ENCODE measurements at regions not wholly inside any gene's neighbourhood (a gene's known extent, or its start where the extent isn't known, plus 50 kb on each side); places are given as distances from the start of the nearest gene placed in this dataset.
A peak's percentile ranks its signal among the peaks of the same experiment; 100 is the strongest.
"Not testable (repeated sequence)": the region's sequence is repeated elsewhere in the genome, so short reads cannot be mapped to it uniquely, and the experiment has no call there.

DNA sequence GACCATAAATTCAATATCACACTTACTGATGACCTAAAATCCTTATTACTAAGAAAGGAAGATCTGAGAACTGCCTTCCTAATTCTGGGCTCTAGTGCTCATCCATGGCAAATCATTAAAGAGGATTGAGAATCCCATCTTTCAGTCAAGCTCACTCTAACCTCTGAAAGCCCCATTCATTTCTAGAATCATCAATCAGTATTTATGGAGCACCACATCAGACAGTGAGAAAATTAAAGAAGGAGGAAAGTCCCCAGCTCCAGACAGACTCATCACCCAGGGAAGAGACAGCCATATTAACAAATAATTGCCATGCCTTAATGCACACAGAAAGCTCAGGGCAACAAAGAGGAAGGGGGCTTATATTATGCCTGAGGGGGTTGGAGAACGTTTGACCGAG, 256.1 kb upstream of the SOX9 start:
- DNase-seq (ENCODE audit: low read depth) = no peak

DNA sequence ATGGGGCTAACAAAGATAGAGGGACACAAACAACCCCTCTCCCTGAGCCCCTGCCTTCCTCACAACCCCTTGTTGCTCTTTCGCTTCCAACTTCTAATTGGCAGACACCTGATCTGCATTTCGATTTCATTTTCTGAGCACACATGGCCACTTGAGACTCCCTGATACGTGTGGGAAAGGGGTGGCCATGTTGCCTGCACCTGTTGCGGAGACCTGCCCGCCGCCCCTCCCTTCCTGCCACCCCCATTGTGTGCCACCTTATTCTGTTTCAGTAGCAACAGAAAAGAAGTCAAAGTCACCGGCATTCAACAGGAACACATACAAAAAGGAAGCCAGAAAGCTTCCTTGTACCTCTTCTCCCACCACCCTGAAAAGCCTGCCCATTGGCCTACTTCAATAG, 254.7 kb upstream of the SOX9 start:
- DNase-seq (ENCODE audit: low read depth) = no peak

DNA sequence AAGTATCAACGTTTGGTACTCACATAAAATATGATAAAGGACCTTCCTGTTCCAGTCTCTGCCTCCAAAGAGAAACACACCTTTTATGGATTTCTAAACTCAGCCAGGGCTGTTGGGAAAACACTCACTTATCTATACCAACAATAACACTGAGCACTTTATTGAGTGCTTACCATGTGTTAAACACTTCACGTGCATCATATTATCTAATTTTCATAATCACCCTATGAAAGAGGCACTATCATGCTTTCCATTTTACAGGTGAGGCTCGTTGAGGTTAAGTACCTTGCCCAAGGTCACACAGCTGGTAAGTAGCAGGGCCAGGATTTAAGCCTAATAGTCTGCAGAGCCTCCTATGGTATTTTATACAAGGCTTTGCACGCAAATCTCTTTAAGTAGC, 251.5 kb upstream of the SOX9 start:
- DNase-seq (ENCODE audit: low read depth) = no peak

DNA sequence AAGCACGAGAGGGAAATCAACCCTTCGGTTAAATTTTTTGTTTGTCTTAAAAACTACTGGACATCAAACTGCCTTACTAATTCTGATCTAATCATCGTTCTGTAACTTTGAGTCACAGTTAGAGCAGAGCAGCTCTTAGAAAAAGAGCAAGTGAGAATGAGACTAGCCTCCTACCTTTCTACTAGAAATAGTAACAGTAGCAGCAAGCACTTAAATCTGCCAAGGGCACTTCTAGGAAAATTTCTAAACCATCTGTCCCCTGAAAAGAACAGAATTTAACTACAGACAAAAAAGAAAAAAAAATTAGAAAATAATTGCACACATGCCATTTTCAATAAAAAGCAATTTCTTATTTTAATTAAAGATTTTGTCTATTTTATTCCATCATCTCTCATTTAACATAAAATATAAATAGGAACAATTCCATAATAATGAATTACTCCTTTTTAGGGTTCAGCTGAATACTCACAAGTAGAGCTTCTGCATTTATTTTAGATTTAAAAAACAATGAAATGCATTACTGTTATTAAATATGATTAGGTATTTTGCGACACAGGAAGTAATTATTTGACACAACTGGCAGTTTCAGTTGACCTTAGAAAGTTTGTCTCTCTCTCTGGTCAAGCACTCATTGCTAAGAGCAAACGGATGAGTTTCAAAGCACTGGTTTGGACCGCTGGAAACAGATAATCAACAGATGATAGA, 250.8 kb upstream of the SOX9 start:
- DNase-seq (ENCODE audit: low read depth) = no peak

DNA sequence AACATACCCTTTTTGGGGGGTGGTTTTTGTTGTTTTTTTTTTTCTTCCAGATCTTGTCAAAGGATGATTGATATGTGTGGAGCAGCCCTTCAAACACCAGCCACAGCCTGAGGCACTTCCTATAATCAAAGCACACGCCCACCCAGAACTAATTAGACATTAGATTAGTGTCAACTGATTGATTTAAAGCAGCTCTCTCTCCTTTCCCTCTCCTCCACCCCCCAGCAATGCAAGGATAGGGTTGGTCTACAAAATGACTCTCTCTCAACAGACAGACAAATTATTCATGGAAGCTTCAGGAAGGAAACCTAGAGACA, 250.3 kb upstream of the SOX9 start:
- no peak for DNase-seq (ENCODE audit: low read depth)

DNA sequence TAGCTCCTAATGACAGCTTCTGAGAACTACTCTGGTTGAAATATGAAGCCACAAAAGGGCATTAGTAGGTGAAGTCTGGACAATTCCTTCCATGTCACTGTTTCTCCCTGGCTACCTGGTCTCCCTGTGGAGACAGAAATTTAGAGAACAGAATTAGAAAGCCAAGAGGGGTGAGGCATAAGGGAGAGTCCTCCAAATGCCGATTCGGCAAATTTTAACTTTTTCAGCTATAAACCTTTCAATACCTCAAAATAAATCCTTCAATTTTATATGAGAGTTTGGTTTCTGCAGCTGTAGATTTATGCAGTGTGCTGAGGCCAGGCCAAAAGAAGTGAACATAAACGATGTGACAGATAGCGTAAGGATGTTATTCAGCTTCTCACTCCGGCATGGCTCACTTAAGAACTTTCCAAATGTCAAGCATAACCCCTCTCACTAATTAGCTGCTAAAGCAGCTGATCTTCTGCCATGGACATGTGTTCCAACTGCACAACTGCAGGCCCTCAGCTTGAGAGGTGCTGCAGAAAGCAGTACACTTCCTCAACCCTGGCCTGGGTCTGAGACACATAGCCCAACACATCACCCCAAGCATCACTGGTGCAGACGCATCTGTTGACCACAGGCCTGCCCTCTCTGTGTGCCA, 247.9 kb upstream of the SOX9 start:
- no peak for DNase-seq (ENCODE audit: low read depth)

DNA sequence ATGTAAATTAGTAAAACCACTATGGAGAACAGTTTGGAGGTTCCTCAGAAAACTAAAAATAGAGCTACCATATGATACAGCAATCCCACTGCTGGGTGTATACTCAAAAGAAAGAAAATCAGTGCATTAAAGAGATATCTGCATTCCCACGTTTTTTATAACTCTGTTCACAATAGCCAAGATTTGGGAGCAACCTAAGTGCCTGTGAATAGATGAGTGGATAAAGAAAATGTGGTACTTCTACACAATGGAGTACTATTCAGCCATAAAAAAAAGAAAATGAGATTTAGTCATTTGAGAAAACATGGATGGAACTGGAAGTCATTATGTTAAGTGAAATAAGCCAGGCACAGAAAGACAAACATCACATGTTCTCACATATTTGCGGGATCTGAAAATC, 246.0 kb upstream of the SOX9 start:
- DNase-seq (ENCODE audit: low read depth) = not testable (repeated sequence)

DNA sequence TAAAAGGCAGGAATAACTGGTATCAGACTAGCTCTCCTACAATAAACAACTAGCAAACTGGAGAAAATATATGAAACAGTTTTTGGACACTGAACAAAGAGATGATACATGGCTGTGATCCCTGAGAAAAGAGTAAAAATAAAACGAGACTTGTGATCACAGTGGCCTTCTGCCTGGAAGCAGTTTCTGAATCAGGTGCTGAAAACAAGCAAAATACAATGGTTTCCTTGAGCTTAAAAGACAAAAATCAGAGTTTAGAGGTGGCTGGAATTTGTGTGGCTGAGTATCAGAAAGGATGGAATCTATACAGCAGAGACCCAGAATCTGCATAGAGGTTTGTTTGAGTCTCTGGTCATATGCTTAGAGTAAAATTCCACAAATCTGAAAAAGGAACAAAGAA, 242.5 kb upstream of the SOX9 start:
- no peak for DNase-seq (ENCODE audit: low read depth)

DNA sequence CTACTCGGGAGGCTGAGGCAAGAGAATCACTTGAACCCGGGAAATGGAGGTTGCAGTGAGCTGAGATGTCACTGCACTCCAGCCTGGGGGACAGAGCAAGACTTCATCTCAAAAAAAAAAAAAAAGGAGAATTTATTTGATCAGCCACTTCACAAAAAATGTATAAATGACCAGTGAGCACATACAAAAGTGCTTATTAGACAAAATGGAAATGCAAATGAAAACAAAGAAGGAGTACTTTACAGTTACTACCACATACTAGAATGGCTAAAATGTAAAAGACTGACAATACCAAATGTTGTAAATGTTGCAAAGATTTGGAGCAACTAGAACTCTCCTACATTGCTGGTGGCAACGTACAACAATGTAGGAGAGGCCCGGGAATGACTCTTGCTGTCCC, 241.8 kb upstream of the SOX9 start:
- DNase-seq (ENCODE audit: low read depth) = no peak

DNA sequence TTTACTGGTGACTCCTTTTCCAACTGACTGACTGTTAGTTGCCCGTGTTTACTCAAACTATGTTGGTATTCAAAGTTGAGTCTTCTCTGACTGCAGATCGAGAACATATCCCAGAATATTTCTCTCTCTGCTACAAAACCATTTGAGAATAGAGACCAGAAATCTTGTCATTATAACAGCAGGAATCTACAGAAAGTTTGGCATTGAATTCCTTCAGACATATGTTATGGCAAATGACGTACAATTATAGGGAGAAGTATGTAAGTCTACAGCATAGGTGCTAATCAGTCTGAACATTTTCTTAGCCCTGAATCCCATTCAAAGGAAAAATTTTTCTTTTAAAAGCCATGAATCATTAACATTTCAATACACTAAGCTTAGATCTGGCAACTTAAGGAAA, 239.8 kb upstream of the SOX9 start:
- DNase-seq (ENCODE audit: low read depth) = no peak

DNA sequence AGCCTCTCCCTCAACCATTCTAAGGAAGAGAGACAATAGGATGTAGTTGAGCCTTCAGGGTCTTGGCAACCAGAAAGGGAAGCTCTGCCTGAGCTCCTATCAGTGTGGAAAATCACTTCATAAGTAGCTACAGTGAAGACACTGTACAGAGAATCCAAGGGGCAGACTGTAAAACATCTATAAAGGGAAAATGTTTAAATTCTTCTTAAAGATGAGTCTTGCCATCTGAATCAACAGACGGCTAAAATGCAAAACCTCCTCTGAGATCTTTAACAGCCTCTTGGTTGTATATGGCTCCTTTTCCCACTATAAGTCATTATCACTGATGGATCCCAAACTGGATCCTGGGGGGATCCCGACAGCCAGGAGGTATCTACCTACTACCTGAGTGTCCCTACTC, 239.2 kb upstream of the SOX9 start:
- no peak for DNase-seq (ENCODE audit: low read depth)

DNA sequence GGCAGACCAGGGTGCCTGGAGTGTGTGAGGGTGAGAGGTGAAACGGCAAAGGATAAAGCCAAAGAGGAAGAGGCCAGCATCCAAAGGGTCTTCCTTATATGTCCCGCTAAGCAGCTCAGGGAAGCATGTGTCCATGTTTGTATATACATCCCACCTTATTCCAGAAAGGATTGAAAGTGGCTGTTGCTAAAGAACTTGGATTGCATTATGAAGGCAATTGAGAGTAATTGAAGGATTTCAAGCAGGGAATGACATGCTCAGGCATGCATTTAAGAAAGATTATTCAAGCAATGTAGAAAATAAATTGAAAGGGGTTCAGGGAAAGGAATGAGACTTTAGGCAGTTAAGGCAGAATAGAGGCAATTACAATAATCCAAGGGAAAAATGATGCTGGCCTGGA, 237.6 kb upstream of the SOX9 start:
- no peak for DNase-seq (ENCODE audit: low read depth)

DNA sequence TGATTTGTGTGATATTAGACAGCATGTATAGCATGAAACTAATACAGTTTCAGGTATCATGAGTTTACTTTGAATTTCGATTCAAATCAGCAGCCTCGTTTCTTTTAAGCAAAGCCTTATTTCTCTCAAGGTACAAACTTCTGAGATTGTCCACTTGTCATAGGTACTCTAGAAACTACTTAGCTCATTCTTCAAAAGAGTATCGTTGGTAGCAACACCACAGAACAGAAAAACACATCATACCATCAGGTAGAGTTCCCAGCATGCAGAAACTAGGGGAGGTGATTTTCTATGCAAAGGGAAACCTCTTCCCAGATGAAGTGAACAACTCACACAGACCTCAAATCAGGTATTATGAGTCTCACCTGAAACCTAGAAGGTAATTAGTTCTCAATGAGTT, 237.0 kb upstream of the SOX9 start:
- DNase-seq (ENCODE audit: low read depth) = no peak

DNA sequence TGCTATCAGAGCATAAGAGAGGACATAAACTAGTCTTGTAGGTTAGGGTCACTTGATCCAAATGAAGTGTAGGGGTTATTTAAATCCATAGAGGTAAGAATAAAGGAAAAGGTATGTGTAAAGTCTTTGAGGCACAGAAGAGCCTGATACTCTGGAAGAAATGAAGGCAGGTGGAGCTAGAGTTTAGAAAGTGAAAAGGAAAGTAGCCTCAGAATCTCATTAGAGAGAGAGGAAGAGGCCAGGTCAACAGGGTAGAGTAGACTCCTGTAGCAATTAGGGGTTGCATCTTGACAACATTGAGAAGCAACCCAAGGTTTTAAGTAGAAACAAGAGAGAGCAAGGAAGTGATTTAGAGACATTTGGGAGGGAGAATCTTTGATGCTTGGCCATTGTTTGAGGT, 235.2 kb upstream of the SOX9 start:
- no peak for DNase-seq (ENCODE audit: low read depth)

DNA sequence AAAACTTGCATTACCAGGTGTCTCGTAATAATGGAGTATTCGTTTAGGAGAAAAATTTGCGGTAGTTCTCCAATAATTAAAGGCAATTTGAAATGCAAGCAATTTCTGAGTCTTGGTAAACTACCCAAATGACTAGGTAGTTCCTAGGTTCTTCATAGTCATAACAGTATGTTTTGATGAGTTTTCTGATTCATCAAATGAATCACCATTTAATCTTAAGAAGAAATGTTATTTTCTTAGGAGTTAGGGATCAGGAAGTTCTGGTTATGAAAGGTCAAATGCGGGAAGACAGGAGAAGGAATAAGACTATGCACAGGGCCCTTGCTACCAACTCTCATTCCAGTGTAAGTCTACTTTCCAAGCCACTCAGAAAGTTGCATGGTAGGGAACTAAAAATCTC, 221.5 kb upstream of the SOX9 start:
- DNase-seq (ENCODE audit: low read depth) = peak; percentile 20

DNA sequence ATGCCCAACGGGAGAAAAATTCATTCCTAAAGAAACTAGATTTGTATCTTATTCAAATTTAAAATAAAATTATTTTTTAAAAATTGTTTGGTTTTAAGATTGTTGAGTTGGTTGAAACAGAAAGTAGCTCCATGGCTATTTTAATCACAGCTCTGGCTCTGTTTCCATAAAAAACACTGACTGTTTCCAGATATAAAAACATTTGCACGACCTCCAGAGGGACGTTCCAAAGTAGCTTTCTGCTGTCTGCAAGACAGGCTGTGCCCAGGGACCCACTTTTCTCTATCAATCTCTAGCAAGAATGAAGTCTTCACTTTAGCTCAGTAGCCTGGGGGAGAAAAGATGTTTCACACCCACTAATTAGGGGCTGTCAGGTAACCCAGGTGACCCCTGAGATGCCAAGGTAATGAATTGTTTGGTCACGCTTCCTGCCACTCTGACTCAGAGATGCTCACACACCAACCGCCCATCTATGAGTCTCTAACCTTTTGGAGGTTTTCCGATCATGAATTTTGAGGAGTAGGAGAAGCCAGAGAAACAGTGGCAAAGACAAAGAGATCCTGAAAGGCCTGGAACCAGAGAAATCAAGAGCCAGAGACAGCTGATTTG, 220.1 kb upstream of the SOX9 start:
- DNase-seq (ENCODE audit: low read depth) = peak; percentile 33

DNA sequence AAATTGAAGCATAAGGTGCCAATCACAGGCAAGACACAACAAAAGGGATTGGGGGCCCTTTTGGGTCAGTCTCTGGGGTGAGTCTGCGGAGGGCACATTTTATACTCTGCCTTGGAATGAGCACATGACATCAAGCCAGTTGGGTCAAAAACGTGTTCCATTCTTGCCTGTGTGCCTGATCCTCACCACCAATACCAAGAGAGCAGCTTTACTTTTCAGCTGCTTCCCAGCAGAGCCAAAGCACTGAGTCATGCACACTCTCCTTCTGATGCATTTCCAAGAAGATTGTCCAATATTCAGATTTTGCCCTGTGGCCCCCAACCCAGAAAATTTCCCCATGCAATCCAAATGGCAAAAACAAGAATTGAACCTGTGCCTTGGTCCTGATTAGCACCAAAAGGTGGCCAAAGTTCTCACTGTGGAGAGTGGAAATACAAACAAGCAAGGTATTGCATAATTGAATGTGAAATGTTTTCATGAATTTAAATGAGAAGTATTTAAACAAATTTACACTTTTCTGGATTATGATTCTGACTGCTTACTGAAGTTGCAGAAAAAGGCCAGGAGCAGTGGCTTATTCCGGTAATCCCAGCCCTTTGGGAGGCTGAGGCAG, 217.8 kb upstream of the SOX9 start:
- DNase-seq (ENCODE audit: low read depth) = no peak

DNA sequence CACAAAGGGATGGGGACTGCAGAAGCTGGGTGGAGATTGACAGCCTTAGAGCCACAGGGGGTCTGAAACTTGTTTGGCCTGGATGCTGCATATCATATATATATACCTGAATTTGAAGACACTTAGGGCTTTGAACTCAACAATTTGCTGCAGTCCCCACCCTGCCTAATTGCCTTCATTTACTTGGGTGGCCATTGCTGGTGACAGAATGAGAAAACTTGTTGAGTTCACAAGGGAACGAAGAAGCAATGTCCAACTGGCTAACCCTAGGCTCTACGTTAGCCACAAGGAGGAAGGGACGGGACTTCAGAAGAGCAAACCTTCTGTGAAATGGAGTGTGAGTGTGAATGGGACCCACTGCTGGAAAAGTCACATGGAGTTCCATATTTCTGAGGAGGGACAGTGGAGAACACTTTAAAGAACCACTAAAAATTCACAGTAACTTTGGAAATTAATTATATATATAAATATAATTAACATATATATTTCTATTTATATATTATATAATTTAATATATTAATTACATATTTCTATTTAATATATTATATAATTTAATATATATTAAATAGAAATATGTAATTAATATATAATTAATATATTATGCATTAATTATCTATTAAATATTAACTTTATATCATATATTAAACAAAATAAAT, 215.3 kb upstream of the SOX9 start:
- DNase-seq (ENCODE audit: low read depth) = no peak

DNA sequence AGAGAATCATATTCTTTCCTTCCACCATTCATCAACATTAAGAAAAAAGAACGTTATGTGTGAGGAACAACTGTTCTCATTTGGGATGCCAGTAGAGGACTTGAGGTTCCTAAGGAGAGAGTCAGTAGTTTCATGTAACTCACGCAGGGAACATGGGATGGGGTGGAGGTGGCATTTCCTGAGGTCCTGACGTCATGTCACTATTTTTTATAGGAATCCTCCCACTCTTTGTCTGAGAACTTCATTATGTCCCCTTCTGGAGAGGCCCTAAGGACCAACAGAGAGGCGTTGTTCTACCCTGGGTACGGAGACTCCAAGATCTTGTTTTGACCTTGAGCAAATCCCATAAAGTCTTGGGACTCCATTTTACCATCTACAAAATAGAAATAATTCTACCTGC, 211.7 kb upstream of the SOX9 start:
- no peak for DNase-seq (ENCODE audit: low read depth)

DNA sequence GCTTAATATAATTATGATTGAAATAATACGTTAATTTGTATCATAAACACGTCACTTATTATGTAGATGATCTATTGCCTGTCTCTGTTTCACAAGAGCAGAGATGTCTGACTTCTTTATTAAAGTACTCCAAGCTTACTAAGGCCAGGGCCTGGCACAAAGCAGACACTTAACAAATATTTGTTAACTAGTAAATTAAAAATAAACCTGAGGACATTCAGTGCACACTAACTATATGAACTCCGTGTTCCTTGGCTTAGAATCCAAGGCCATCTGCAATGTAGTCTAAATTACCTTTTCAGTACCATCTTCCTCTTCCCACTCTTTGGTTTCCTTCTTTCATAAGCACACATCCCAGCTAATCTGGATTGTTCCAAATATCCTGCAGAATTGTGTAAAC, 210.8 kb upstream of the SOX9 start:
- DNase-seq (ENCODE audit: low read depth) = no peak

DNA sequence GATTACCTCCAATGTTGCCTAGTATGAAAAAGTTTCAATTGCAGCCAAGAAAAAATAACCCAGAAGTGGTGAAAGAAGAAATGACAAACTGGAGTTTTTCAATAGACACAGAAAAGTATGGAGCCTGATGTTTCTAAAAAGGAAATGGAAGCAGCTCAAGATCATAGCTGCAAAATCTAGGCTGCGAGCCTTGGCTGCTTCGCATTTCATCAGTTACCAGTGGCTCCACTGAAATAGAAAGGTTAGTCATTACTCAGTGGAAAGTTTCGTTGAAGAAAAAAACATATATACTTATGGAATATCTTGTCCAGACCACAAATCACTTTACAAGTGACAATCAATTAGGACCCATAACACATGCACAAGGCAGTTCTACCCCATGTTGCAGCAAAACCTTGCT, 206.8 kb upstream of the SOX9 start:
- DNase-seq (ENCODE audit: low read depth) = no peak

DNA sequence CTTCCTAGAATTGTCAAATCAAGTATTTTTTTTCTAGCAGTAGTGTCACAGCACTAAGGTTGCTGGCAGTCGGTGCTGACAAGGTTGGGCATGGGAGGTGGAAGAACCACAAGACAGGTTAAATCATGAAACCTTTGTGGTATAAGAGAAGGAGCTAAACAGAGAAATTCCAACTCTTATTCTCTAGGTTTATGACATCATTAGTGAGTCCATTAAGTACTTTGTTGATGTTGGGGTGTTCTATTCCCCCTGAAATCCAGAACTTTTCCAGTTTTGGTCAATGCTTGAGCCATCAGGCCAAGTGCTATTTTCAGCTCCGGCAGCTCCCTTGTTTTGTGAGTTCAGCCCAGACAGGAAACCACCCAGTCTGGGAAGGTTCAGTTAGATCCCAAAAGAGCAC, 206.0 kb upstream of the SOX9 start:
- DNase-seq (ENCODE audit: low read depth) = no peak

DNA sequence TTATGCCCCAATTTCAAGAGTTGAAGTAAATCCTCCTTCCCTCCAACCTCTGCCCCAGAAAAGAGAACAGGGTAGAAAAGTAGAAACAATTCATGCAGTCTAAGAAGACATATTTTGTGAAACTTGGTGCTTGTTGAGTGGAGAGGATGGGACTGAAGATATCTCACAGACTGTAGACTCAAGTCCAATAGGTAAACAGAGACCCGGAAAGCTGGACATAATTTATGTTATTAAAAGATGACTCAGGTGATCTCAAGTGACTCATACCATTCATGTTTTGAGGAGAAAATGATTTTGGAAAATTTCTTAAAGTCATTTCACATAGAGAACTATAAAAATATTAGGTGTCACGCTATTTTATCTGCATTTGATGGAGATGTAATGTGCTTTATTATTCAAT, 203.1 kb upstream of the SOX9 start:
- DNase-seq (ENCODE audit: low read depth) = no peak

Data from EH (cell line).